Nephron progenitor cell (in vitro differentiated cells): ENCODE measurements at regions not wholly inside any gene's neighbourhood (a gene's known extent, or its start where the extent isn't known, plus 50 kb on each side); places are given as distances from the start of the nearest gene placed in this dataset.
A peak's percentile ranks its signal among the peaks of the same experiment; 100 is the strongest.

Experiments used
- DNase-seq: peaks from one replicate; pipeline ENCODE4 v3.0.0; 2021
- H3K27ac Mint-ChIP-seq: 2 replicates; pipeline ENCODE4 v1.8.0; 2021; ENCODE audit warnings: mild to moderate bottlenecking, moderate library complexity, mixed read lengths
- H3K27me3 Mint-ChIP-seq: 2 replicates; pipeline ENCODE4 v1.8.0; 2021; ENCODE audit warnings: mild to moderate bottlenecking, low read depth, mixed read lengths; ENCODE audit not compliant: poor library complexity
- H3K36me3 Mint-ChIP-seq: 2 replicates; pipeline ENCODE4 v1.8.0; 2021; ENCODE audit warnings: low read depth, mixed read lengths
- H3K4me1 Mint-ChIP-seq: 2 replicates; pipeline ENCODE4 v1.8.0; 2021; ENCODE audit warnings: mixed read lengths
- H3K4me3 Mint-ChIP-seq: 2 replicates; pipeline ENCODE4 v1.8.0; 2021; ENCODE audit warnings: mild to moderate bottlenecking, moderate library complexity, mixed read lengths
- H3K9me3 Mint-ChIP-seq: 2 replicates; pipeline ENCODE4 v1.8.0; 2021; ENCODE audit warnings: mild to moderate bottlenecking, moderate library complexity, mixed read lengths
- CTCF ChIP-seq: fragments of 200-600 bp; sonication (generic); IDR thresholded peaks from 2 replicates; pipeline ENCODE4 v1.5.0; 2021; ENCODE audit warnings: antibody characterized with exemption

GRCh38 chr20:48550814-48551213, 277.0 kb downstream of the PREX1 start:
- TF ChIP-seq CTCF = no peak
- no peak for DNase-seq
- Mint-ChIP-seq H3K4me3 (no peak overlapping the region), H3K27me3 (peaks cover 6% of the 10 kb centered on the region), H3K36me3 (no peaks in the 10 kb centered on the region), H3K27ac (no peak overlapping the region), H3K9me3 (no peaks in the 10 kb centered on the region), H3K4me1 (peaks cover 34% of the 10 kb centered on the region)

- peaks cover 10% of the 10 kb centered on the region for H3K27me3 Mint-ChIP-seq
- no peak overlapping the region for H3K4me3 Mint-ChIP-seq
- H3K27ac Mint-ChIP-seq = no peak overlapping the region
- peaks cover 41% of the 10 kb centered on the region for H3K4me1 Mint-ChIP-seq
- no peak for TF ChIP-seq CTCF
- no peak for DNase-seq
- H3K9me3 Mint-ChIP-seq = peaks cover 8% of the 10 kb centered on the region
- no peaks in the 10 kb centered on the region for H3K36me3 Mint-ChIP-seq
Measured at GRCh38 chr20:48547664-48548063, 280.1 kb downstream of the PREX1 start.

DNA sequence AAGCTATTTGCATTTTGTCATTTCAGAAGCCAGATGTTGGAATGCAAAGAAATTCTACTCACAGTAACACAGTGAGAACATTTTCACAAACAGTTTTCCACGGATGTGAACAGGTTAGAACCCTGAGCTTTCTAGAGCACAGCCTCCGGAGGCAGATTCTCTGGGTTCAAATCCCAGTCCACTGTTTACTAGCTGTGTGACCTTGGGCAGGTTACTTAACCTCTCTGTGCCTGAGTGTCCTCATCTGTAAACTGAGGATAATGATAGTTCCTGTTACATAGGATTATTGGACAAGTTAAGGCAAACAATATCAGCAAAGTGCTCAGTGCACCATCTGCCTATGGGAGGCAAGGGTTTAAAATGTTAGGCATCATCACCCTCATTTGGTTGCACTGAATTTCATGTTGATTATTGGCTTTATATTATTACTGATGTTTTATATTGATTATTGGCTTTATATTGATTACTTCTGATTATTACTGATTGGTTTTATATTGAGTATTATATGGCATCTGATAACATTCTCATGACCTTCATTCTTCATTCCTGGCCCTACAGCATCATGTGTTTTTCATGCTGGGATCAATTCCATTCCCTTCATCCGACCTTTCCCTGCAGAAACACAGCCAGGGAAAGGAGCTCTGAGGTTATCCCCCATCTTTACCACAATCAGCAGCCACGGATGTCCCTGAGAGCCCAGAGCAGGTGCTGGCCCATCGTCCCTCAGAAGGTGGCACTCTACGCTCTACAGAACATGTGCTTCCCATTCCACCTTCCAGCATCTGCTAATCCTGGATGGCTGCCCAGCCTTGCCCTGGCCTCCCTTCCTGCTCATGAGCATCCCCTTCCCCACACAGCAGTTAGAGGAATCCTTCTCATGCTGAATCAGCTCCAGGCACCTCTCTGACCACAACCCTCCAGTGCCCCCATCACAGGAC, 283.1 kb downstream of the PREX1 start:
- Mint-ChIP-seq H3K27ac (peak overlapping the region; percentile 52), H3K27me3 (peaks cover 21% of the 10 kb centered on the region), H3K9me3 (peaks cover 20% of the 10 kb centered on the region), H3K36me3 (no peaks in the 10 kb centered on the region), H3K4me3 (no peak overlapping the region), H3K4me1 (peaks cover 46% of the 10 kb centered on the region)
- TF ChIP-seq CTCF = no peak
- DNase-seq = no peak

DNA sequence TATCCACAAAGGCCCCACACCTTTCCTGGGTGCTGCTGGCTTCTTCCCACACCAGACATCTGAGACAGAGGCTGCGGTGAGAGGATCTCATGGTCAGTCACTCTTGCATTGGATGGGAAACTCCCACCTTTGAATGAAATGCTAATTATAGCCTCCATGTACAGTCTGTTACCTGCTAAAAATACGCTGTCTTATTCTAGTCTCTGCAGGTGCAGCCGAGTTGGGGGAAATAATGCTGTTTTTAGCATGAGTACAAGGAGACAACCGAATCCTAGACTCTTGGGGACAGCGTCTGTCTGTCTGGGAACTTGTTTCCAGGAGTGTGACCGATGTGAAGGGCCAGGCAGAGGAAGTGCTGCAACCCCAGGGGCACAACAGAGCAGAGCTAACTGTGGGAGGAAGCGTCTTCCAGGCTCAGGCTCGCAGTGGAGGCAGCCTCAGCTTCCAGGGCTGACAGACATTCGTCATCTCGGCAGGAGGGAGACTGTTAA, 286.2 kb downstream of the PREX1 start:
- Mint-ChIP-seq H3K9me3 (peaks cover 20% of the 10 kb centered on the region), H3K36me3 (no peaks in the 10 kb centered on the region), H3K27me3 (peaks cover 18% of the 10 kb centered on the region), H3K4me1 (peaks cover 45% of the 10 kb centered on the region), H3K4me3 (no peak overlapping the region), H3K27ac (peak overlapping the region; percentile 96)
- DNase-seq = no peak
- no peak for TF ChIP-seq CTCF

- Mint-ChIP-seq H3K9me3 (peaks cover 20% of the 10 kb centered on the region), H3K27ac (no peak overlapping the region), H3K36me3 (no peaks in the 10 kb centered on the region), H3K27me3 (peaks cover 18% of the 10 kb centered on the region), H3K4me1 (peaks cover 31% of the 10 kb centered on the region), H3K4me3 (no peak overlapping the region)
- TF ChIP-seq CTCF = no peak
- no peak for DNase-seq
Measured at GRCh38 chr20:48538856-48539255, 288.9 kb downstream of the PREX1 start.
